ENCODE measurements at regions not wholly inside any gene's neighbourhood (a gene's known extent, or its start where the extent isn't known, plus 50 kb on each side); places are given as distances from the start of the nearest gene placed in this dataset.

GRCh38 chr3:168269001-168269400 lies 173.3 kb upstream of the GOLIM4 start:
- H3K4me3 ChIP-seq (ENCODE audit: low read depth, low read length): no peak overlapping the region
- no peak for DNase-seq (ENCODE audit: low read depth, low spot score)
- ChIA-PET CTCF (no interaction called here), POLR2A (no interaction called here)
- no peak for TF ChIP-seq CTCF (IDR thresholded peaks at IDR 0.05; ENCODE audit: insufficient read depth, low read length, missing control alignments)

DNA sequence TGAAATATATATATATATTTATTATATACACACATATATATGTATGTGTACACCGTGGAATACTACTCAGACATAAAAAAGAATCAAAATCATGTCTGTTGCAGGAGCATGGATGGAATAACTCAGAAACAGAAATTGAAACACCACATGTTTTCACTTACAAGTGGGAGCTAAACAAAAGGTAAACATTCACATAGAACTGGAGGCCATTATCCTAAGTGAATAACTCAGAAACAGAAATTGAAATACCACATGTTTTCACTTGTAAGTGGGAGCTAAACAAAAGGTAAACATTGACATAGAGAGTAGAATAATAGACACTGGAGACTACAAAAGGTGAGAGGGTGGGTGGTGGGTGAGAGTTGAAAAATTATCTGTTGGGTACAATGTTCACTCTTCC lies 171.5 kb upstream of the GOLIM4 start:
- no peak overlapping the region for H3K4me3 ChIP-seq (ENCODE audit: low read depth, low read length)
- POLR2A ChIA-PET: no interaction called here
- DNase-seq (ENCODE audit: low read depth, low spot score): no peak
- no peak for TF ChIP-seq CTCF (IDR thresholded peaks at IDR 0.05; ENCODE audit: insufficient read depth, low read length, missing control alignments)
- CTCF ChIA-PET: no interaction called here

DNA sequence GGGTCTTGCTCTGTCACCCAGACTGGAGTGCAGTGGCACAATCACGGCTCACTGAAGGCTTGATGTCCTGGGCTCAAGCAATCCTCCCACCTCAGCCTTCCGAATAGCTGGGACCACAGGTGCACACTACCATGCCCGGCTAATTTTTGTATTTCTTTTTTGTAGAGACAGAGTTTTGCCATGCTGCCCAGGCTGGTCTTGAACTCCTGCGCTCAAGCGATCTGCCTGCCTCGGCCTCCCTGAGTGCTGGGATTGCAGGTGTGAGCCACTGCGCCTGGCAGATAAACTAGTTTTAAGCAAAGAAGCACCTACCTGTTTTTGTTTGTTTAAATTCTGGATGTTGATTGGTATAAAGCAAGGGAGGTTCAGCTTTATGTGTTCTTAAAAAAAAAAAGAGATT lies 170.6 kb upstream of the GOLIM4 start:
- ChIA-PET POLR2A (no interaction called here), CTCF (no interaction called here)

GRCh38 chr3:168262887-168263286 lies 167.2 kb upstream of the GOLIM4 start:
- H3K4me3 ChIP-seq (ENCODE audit: low read depth, low read length): no peak overlapping the region
- no peak for DNase-seq (ENCODE audit: low read depth, low spot score)
- no peak for TF ChIP-seq CTCF (IDR thresholded peaks at IDR 0.05; ENCODE audit: insufficient read depth, low read length, missing control alignments)
- ChIA-PET CTCF (no interaction called here), POLR2A (no interaction called here)

More for the DNA sequence above, 170.6 kb upstream of the GOLIM4 start:
- DNase-seq (ENCODE audit: low read depth, low spot score): no peak
- no peak for TF ChIP-seq CTCF (IDR thresholded peaks at IDR 0.05; ENCODE audit: insufficient read depth, low read length, missing control alignments)
- H3K4me3 ChIP-seq (ENCODE audit: low read depth, low read length): no peak overlapping the region

DNA sequence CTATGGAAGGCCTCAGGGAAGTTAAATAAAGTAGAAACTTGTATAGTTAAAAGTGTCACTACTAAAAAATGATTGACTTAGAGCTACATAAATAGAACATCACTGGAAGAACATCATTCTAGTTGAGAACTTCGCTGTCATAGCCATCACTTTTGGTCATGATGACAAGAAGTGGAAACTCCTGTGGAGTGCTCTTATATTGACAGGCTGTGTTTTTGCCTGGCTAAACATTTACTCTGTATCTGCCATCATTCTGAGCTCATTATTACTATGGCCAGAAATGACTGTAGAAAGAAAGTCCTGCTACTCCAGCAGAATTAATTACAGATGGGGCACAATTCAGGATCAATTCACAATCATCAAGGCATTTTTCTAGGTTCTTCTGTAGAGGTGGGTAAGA lies 165.1 kb upstream of the GOLIM4 start:
- POLR2A ChIA-PET: no interaction called here
- H3K4me3 ChIP-seq (ENCODE audit: low read depth, low read length): no peak overlapping the region
- CTCF ChIA-PET: no interaction called here
- no peak for TF ChIP-seq CTCF (IDR thresholded peaks at IDR 0.05; ENCODE audit: insufficient read depth, low read length, missing control alignments)
- no peak for DNase-seq (ENCODE audit: low read depth, low spot score)

DNA sequence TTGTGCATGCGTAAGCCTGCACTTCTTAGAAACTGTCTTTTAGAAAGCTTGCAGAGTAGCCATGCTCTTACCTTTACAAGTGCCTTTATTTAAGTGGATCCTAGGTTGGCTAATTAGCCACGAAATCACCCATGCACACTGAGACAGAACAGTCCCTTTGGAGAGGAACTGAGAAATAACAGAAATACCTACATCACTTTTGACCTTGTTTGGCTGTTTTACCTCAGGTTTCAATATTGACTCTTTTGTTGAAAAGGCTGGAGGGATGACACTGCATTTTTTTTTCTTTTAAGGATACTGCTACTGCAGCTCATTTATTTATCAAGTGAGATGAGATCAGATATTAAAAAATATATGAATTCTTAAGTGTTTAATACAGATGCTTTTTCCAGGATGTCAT lies 155.6 kb upstream of the GOLIM4 start:
- ChIA-PET CTCF (no interaction called here), POLR2A (no interaction called here)
- H3K4me3 ChIP-seq (ENCODE audit: low read depth, low read length): no peak overlapping the region
- TF ChIP-seq CTCF (IDR thresholded peaks at IDR 0.05; ENCODE audit: insufficient read depth, low read length, missing control alignments): no peak
- DNase-seq (ENCODE audit: low read depth, low spot score): no peak

Data from AG04449 (cell line).